ENCODE measurements at regions not wholly inside any gene's neighbourhood (a gene's known extent, or its start where the extent isn't known, plus 50 kb on each side); places are given as distances from the start of the nearest gene placed in this dataset.
"Not testable (repeated sequence)": the region's sequence is repeated elsewhere in the genome, so short reads cannot be mapped to it uniquely, and the experiment has no call there.

DNA sequence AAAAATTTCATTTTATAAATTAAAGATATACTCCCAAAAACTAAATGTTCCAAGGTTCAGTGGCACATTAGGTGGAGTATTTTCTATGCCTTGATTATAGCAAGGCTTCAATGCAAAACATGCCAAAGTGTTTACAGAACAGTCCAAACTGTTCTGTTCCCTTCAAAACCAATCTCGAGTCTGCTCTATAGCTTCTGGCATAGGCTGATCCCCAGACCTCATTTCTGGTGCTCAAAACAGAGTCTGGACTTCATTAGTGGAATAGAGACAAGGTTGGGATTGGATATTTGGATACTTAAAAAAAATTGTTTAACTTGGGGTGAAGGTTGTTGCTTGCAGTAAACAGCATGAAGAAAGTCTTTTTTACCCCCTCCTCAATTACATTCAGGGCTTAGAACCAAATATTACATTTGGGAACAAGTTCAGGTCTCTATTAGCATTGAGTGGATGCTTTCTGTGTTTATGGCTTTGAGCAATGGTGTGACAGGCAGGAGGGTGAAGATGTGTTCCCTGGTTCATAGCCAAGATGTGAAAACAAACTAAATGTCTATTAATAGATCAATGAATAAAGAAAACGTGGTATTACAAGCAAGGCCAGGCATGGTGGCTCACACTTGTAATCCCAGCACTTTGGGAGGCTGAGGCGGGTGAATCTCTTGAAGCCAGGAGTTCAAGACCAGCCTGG is 208.1 kb upstream of the RND3 start:
- DNase-seq, result no peak

DNA sequence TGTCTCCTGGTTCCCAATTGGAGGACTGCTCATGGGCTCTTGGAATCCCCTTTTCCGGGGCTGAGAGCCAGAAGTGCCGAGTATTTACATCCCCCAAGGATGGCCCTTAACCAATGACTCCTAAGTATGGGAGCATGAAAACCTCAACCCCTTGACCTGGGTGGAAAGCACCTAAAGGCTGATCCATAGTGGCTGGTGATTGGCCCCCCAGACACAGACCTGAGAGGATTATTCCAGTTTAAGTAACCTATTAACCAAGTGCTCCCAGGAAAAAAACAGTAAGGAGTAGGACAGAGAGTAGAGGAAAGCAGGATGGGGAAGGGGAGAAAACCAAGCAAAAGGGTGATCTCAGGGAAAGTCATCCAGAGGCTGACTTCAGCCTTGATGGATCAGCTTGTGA is 206.1 kb upstream of the RND3 start:
- DNase-seq, result no peak

DNA sequence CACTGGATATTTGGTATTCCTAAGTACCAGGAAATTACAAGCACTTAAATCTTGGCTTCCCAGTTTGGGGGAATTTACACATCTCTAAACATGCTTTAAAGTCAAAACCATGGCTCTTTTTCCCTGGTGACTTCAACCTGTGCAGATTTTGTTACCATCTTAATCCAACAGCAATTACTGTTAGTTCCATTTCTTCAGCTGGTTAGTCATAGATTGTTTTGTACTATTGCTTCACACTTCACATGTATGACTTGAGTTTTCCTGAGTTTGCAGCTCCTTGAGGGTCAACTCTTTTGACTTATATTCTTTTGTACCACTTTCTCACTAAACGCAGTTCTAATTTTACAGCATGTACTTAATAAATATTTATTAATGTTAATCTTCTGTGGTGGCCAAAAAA is 203.4 kb upstream of the RND3 start:
- no peak for DNase-seq

DNA sequence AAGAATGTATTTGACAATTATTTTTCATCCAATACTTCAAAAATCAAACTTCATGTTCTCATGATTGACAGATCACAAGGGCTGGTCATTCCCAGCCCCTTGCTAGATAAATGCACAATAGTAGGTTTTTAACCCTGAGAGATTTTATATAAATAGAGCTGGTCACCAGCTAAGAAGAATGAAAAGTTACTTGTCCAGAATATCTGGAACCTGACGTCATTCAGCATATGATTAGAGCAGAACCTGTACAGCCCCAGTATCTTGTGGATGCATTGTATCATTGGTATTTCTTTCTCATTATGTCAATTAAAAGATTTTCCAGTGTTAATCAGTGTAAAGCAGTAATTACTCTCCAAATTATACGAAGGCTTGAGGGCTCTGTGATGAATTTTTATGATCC is 202.8 kb upstream of the RND3 start:
- no peak for DNase-seq

DNA sequence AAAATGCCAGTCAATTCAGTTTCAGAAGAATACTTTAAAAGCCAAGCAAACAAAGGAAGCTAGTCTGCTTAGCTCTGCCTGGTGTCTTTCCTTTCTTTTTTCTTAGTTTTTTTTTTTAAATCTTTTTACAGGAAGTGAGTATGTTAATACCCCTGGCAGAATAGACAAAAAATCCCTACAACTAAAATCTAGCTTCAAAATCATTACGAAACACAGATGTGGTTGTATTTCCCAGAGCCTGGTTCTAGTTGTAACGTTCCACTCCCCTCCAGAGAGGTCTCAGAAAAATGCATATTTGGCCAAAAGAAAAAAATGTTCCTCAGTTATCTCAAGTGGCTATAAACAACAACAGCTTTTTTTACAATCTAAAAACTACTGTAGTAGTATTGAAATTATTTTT is 202.1 kb upstream of the RND3 start:
- DNase-seq, result no peak

DNA sequence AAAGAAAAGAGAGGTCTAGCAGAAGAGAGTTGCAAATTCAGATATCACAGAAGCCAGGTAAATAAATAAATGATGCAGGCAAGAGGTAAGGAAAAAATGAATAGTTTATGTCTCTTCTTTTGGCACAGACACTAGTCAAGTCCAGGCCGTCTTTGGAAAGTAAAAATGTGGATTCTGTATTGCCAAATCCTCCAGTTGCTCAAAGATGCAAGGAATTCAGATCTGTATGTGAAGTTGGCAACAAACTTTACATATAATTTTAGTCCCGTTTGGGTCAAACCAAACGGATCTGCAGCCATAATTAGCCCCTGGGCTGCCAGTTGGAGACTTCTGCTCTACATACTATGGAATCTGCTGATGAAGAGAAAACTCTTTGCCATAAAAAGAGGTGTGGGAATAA is 200.5 kb upstream of the RND3 start:
- no peak for DNase-seq

DNA sequence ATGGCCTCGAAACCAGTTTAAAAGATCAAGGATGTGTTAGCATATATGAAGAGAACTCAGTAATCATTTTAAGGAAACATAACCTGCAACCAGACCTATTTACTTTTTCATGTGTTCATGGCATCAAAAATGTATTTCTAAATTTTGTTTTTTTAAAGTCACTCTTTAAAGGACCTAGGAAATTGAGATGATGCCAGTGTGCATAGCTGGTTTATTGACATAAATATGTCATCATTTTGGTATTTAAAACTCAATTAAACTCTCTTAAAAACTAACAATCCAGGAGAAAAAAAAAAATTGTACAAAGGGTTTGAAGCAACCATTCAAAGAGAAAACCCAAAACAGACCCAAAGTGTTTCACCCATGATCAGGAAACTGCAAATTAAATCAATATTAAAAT is 198.9 kb upstream of the RND3 start:
- DNase-seq, result no peak

DNA sequence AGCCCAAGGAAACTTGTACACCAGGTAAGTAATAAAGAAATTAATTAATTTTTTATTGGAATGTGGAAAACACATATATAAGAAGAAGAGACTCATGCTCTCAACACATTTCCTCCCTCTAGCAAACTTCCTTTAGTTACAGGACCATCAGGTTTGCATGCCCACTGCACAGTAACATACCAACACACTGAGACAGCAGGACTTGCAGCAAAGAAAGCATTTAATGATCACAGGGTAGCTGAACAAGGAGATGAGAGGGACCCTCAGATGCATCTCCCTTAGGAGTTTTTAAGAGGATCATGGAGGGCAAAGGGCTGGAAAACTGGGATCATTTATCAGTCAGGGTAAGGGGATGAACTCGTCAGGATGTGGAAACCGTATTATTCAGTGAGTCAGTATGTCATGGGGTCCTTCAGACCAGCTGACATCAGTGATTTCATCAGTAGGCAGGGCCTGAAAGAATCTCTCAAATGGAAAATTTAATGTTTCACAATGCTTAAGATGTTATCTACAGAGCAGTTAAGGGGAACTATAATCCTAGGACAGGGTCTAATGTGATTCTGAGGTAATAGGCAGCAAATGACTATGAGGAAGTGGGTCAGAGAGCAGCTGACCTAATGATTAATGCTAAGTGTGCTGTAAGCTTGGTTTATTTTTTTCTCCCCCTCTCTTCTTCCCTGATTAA is 193.8 kb upstream of the RND3 start:
- no peak for DNase-seq

DNA sequence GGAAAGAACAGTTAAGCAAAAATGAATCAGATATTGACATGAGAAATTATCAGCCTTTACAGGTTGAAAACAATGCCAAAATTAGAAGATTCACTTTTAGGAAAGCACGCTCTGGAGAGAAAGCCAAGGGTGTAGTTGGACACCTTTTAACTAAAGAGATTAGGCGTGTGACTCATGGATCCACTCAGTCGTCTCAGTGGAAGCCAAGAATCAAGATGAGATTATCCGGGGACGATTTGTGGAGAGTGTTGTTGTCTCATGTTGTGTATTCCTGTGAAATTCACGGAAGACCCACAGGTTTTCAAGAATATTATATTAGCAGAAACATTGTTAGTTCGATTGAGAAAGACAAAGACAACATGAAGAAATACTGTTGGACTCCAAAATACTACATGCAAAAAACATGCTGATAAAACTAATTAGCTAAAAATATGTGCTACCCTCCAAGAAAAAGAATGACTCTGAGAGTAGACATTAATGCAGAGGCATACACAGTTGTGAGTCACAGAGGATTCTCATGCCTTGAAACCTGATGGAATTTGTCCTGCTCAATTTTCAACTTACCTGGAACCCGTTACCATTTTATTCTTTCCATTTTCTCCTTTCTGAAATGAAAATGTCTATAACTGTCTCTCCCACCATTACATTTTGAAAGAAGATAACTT is 192.1 kb upstream of the RND3 start:
- no peak for DNase-seq

DNA sequence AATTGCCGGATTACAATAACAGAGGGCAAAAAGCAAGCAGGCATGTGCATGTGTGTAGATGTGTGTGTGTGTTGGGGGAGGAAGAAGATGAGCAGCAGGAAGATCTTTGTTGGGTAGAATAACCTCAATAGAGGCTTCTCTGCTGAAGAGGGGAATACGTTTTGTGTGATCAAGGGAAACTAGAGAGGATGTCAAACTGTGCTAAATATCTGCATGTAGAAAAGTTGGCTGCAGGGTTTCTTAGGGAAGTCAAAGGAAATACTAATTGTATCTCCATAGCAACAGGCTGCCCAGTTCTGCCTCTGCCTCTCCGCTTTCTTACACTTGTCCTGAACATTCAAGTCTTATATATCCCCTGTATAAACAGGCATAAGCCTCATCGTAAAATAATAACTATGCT is 190.1 kb upstream of the RND3 start:
- DNase-seq, result no peak

DNA sequence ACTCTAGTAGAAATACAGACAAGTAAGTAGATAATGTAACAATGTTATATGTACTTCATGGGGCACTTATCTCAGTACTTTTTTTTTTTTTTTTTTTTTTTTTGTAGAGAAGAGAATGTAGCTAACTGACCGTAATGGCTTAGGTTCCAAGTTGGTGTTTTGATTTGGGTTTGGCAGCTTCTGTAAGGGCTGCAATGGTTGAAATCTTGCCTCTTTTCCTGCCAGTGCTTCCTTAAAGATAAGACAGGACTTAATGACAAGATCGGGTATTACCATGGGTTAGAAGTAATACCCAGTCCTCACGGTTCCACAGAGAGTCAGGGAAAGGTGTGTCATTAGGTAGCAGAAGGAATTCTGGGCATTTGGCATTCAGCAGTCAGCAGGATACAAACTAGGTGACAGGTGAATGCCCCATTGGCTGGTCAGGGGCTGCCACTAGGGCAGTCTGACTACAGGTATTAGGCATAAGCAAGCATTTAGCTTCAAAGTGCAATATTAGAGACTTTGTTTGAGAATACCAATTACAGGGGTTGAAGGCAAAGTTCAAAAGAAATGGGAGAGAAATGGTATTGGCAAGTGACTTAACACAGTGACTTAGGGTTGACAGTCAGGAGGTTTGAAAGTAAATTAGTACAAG is 189.4 kb upstream of the RND3 start:
- no peak for DNase-seq

DNA sequence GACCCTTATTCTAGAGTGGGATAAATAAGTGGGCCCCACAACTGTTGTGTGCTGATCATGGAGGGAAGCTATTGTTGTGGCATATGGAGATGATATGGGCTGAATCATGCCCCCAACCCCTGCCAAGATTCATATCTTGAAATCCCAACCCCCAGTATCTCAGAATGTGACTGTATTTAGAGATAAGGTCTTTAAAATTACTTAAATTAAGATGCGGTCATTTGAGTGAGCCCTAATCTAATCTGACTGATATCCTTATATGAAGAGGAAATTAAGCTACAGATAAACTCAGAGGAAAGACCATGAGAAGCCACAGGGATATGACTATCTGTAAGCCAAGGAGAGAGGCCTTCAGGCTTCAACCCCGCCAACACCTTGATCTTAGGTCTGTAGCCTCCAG is 188.3 kb upstream of the RND3 start:
- DNase-seq, result no peak

DNA sequence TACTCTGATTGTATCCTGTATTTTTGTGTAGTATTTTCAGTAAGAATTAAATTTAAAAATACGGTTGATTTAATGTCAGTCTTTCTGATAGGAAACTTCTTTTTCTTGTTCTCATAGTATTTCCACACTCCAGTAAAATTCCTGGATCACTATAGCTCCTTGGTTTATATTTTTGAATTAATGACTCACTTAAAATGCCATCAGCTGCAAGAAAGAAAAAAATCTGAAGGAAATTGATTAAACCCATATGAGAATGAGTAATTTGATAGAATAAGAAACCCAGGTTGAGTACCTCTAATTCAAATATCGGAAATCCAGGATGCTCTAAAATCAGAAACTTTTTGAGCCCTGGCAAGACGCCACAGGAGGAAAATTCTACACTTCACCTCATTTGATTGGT is 186.8 kb upstream of the RND3 start:
- no peak for DNase-seq

DNA sequence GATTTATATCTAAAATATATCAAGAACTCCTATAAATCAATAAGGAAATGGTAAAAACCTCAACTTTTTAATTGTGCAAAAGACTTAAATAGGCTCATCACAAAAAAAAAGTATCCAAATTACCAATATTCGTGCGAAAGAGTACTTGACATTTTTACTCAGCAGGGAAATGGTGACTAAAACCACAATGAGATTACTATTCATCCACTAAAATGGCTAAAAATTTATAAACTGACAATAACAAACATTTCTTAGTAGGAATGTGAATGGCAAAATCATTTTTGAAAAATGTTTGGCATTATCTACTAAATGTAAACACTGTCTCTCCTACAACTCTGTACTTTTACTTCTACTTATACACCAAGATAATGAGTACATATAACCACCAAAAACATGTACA is 184.8 kb upstream of the RND3 start:
- no peak for DNase-seq

DNA sequence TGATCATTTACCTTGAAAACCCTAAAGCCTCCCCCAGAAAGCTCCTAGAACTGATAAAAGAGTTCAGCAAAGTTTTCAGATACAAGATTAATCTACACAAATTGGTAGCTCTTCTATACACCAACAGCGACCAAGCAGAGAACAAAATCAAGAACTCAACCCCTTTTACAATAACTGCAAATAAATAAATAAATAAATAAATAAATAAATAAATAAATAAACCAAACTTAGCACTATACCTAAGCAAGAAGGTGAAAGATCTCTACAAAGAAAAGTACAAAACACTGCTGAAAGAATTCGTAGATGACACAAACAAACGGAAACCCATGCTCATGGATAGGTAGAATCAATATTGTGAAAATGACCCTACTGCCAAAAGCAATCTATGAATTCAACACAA is 182.0 kb upstream of the RND3 start:
- DNase-seq, result no peak

DNA sequence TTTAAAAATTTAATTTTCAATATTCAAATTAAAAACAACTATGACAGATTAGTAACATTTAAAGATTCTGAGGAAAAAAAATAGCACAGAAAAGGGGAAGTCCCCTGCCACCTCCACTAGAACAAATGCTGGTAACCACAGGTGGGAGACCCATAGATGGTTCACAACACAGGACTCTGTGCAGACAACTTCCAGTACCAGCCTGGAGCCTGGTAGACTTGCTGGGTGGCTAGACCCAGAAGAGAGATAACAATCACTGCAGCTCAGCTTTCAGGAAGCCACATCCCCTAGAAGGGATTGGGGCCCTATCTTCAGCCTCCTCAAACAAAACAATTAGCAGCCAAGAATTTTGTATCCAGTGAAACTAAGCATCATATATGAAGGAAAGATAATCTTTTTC is 179.6 kb upstream of the RND3 start:
- DNase-seq, result not testable (repeated sequence)

DNA sequence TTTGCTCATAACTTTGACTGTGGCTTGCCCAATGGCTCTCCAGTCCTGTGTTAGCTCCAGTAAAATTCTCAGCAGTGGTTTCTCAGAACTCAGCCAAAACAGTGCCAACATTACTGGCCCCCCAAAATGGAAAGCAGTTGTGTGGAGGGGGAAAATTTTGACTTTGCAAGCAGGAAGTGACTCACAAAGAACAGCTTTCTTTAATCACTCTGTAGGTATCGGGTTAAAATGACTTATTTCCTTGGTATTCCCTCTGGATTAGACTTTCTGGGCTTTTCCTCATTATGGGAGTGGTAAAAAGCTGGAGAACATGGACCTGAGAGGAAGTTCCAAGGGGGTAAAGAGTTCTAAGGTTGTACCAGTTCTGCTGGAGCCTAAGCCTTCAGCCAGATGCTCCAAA is 175.7 kb upstream of the RND3 start:
- no peak for DNase-seq

DNA sequence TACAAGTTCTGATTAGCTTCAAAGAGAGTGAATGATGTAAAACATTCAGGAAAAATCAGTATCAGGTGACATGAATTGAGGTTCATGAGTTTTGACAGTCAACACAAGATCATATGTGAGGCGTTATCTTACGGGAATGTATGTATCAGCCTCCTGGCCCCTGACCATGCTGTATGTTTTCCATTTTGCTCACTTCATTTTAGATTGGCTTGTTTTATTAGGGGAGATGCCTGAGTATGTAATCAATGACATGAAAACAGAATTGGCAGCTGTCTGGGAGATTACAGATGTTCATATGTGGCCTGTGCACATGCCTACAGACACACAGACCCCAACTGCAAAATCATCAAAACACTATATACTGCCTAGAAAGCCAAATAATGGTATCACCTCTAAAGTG is 168.5 kb upstream of the RND3 start:
- DNase-seq, result no peak

DNA sequence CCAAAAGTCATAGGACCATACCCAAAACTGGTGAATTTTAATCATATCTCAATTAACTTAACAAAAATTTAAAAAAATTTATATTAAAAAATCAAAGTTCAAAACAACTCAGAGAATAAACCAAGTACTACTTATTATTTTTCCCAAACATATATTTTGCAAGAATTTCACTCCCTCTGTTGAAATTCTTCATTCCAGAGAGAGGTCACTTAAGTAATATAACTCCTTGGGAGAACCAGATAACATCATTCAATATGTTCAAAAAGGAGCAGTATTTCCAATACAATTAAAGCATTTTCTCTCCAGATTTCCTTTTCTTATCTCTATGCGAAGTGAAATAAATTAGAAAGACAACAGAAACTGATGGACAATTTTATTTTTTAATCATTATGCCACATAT is 165.9 kb upstream of the RND3 start:
- DNase-seq, result no peak

DNA sequence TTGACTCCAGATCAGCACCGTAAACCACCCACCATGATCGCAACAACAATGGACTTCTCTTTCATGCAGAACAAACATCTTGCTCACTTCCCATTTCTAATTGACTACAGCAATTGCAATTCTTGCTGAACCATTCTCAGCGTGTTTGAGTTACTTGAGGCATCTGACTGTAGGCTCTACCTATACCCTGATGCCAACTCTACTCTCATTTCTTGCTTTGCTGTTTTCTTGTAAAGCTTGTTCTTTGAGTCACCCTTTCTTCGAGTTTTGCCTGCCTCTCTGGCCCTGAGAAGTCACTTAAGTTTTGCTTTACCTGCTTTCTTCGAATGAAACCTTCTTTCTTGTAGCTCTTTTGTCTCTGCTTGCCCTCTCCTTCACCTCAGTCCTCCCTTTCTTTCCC is 160.5 kb upstream of the RND3 start:
- DNase-seq, result no peak

DNA sequence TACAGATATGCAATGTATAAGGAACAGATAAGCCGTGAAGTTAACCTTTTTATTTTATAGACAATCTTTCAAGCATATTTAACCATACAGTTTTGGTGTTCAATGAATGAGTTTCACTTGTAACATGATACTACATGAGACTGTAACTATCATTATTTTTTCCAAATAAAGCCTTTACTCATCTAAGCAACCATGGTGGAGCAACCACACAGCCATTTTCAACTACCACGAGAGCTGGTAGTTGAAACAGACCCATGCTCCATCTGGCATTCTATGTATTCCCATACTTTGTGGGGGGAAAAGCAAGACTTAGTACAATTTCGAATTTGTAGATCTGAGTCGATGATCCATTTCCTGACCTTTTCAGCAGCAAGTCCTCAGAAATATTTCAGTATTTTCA is 159.3 kb upstream of the RND3 start:
- DNase-seq, result no peak

DNA sequence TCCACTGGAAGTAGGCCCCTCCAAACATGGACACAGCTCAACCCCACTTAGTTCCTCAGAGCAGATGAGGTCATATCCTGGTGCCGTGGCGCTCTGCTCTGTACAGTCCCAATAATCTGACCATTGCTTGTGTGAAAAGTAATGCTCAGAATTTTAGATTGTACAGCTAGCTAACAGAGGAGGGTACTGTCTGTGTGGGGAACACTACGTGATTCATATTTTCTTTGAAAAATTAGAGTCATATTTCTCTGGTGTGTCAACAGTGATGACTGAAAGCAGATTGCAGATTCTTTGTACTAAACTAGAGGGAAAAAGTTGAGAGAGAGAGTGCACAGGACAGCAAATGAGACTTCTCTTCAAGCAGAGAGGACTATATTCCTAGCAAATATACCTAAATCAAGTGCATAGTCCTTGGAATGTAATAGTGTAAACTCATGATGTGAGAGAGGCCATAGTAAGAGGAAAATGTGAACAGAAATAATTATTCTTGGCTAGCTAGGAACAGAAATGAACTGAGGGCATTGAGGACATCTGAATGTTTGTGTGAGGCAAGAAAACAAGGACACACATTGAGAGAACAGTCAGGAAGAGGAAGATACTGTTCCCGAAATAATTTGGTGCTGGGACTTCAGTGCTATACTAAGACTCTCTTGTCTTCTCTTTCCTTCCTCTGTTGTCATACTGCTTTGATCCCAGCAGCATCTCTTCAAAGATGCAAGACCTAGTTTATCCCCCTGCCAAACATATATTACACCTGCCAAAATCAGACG is 157.0 kb upstream of the RND3 start:
- DNase-seq, result no peak

DNA sequence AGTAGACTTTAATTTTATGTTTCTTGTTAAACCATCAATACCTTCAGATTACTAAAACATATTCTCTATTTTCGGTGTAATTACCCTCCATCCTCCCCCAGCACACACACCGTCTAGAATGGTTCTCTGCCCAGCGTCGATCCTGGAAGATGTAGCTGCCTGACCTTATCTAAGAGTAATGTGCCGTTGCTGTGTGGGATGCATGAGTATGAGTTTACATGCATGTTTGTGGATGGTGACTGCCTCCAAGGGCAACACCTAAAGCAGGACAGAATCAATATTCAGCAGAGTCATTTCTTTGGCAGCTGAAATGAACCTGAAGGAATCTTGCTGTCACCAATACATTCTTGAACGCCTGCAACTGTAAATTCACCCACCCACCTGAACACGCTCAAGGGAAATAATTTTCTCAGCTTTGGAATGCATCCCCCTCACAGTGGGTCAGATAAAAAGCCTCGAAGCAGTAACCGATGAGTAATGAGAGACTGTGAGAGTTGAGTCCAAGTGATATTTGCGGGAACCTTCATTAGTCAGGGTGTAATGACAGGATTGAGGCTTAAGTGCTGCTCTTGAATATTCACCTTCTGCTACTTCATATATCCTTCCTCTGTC is 155.8 kb upstream of the RND3 start:
- DNase-seq, result no peak
